ENCODE measurements at regions not wholly inside any gene's neighbourhood (a gene's known extent, or its start where the extent isn't known, plus 50 kb on each side); places are given as distances from the start of the nearest gene placed in this dataset.

- TF ChIP-seq SPI1 (IDR thresholded peaks at IDR 0.05; ENCODE audit: low read depth, low read length) (no peak), POLR2AphosphoS5 (IDR thresholded peaks at IDR 0.05; ENCODE audit: low read depth, low read length) (no peak), POLR2A (IDR thresholded peaks at IDR 0.05; ENCODE audit: low read depth, low read length) (no peak), TAF1 (IDR thresholded peaks at IDR 0.05; ENCODE audit: low read depth, low read length) (no peak), PAX5 (IDR thresholded peaks at IDR 0.05; ENCODE audit: insufficient read depth, low read length, severe bottlenecking) (no peak)
These were observed 99.4 kb upstream of the DIO3 start for GRCh38 chr14:101461891-101462290.
